Trophoblast cell (in vitro differentiated cells and primary cell): ENCODE measurements at regions not wholly inside any gene's neighbourhood (a gene's known extent, or its start where the extent isn't known, plus 50 kb on each side); places are given as distances from the start of the nearest gene placed in this dataset.

Experiments
- DNase-seq, 2 donors: peaks; one replicate each; pipeline ENCODE4 v3.0.0-alpha.2; 2016
- H2AFZ ChIP-seq: 2 replicates; pipeline ENCODE4 v1.6.1; 2013; ENCODE audit warnings: low read length, moderate library complexity, mild to moderate bottlenecking; ENCODE audit not compliant: insufficient read depth, poor library complexity
- H2AK5ac ChIP-seq: 2 replicates; pipeline ENCODE4 v1.6.1; 2013; ENCODE audit warnings: mild to moderate bottlenecking, low read length
- H2BK120ac ChIP-seq: 2 replicates; pipeline ENCODE4 v1.6.1; 2013; ENCODE audit warnings: low read length, mild to moderate bottlenecking, moderate library complexity; ENCODE audit not compliant: insufficient read depth, poor library complexity
- H2BK12ac ChIP-seq: 2 replicates; pipeline ENCODE4 v1.6.1; 2013; ENCODE audit warnings: mild to moderate bottlenecking, low read length, moderate library complexity
- H2BK5ac ChIP-seq: 2 replicates; pipeline ENCODE4 v1.6.1; 2013; ENCODE audit warnings: low read length, low read depth, moderate library complexity, mild to moderate bottlenecking; ENCODE audit not compliant: poor library complexity
- H3K14ac ChIP-seq: 2 replicates; pipeline ENCODE4 v1.6.1; 2013; ENCODE audit warnings: mild to moderate bottlenecking, low read length
- H3K18ac ChIP-seq: 2 replicates; pipeline ENCODE4 v1.6.1; 2013; ENCODE audit warnings: mild to moderate bottlenecking, low read length
- H3K23ac ChIP-seq: 2 replicates; pipeline ENCODE4 v1.6.1; 2013; ENCODE audit warnings: low read length
- H3K27ac ChIP-seq: 2 replicates; pipeline ENCODE4 v1.5.1; 2013; ENCODE audit warnings: low read depth, mild to moderate bottlenecking, inconsistent platforms, low read length, moderate library complexity
- H3K27me3 ChIP-seq: 2 replicates; pipeline ENCODE4 v1.6.1; 2013; ENCODE audit warnings: inconsistent platforms, mild to moderate bottlenecking, low read length, moderate library complexity; ENCODE audit not compliant: insufficient read depth
- H3K36me3 ChIP-seq, 2 experiments: 1 replicate in 1 of 2; 2 replicates in 1 of 2; pipeline ENCODE4 v1.6.1; 2013; ENCODE audit warnings: low read length in 2 of 2, mild to moderate bottlenecking in 2 of 2, moderate library complexity in 1 of 2; ENCODE audit not compliant: insufficient read depth in 2 of 2, control insufficient read depth in 1 of 2
- H3K4ac ChIP-seq: 2 replicates; pipeline ENCODE4 v1.6.1; 2013; ENCODE audit warnings: low read depth, mild to moderate bottlenecking, low read length, moderate library complexity
- H3K4me1 ChIP-seq, 2 experiments: 1 replicate in 1 of 2; 2 replicates in 1 of 2; pipeline ENCODE4 v1.6.1; 2013; ENCODE audit warnings: low read length in 2 of 2, mild to moderate bottlenecking in 2 of 2, moderate library complexity in 1 of 2; ENCODE audit not compliant: insufficient read depth in 2 of 2, control insufficient read depth in 1 of 2
- H3K4me2 ChIP-seq: 2 replicates; pipeline ENCODE4 v1.6.1; 2013; ENCODE audit warnings: inconsistent platforms, mild to moderate bottlenecking, low read length, moderate library complexity
- H3K4me3 ChIP-seq: 2 replicates; pipeline ENCODE4 v1.5.1; 2013; ENCODE audit warnings: mild to moderate bottlenecking, low read depth, low read length, inconsistent platforms
- H3K79me1 ChIP-seq: one replicate; pipeline ENCODE4 v1.6.1; 2013; ENCODE audit warnings: low read length
- H3K79me2 ChIP-seq: 2 replicates; pipeline ENCODE4 v1.6.1; 2013; ENCODE audit warnings: low read length, mild to moderate bottlenecking; ENCODE audit not compliant: control insufficient read depth, insufficient read depth, poor library complexity
- H3K9ac ChIP-seq: 2 replicates; pipeline ENCODE4 v1.6.1; 2013; ENCODE audit warnings: mild to moderate bottlenecking, low read length
- H3K9me3 ChIP-seq: 2 replicates; pipeline ENCODE4 v1.6.1; 2013; ENCODE audit warnings: low read depth, mild to moderate bottlenecking, control low read depth, inconsistent platforms, low read length; ENCODE audit not compliant: insufficient read depth
- H4K12ac ChIP-seq: 2 replicates; pipeline ENCODE4 v1.6.1; 2013; ENCODE audit warnings: low read depth, mild to moderate bottlenecking, low read length, moderate library complexity
- H4K8ac ChIP-seq: 2 replicates; pipeline ENCODE4 v1.6.1; 2013; ENCODE audit warnings: low read depth, mild to moderate bottlenecking, low read length, moderate library complexity
- H4K91ac ChIP-seq: one replicate; pipeline ENCODE4 v1.6.1; 2013; ENCODE audit warnings: low read depth, mild to moderate bottlenecking, low read length, moderate library complexity
- WGBS: extraction: QIAGEN DNeasy Blood & Tissue Kit; methylation state at CpG from one replicate; pipeline ENCODE4 v1.1.7; 2013; ENCODE audit warnings: missing lambda C conversion rate; ENCODE audit not compliant: insufficient read length, insufficient coverage; ENCODE audit errors: extremely low coverage; 5-methylcytosine and 5-hydroxymethylcytosine counted together

DNA sequence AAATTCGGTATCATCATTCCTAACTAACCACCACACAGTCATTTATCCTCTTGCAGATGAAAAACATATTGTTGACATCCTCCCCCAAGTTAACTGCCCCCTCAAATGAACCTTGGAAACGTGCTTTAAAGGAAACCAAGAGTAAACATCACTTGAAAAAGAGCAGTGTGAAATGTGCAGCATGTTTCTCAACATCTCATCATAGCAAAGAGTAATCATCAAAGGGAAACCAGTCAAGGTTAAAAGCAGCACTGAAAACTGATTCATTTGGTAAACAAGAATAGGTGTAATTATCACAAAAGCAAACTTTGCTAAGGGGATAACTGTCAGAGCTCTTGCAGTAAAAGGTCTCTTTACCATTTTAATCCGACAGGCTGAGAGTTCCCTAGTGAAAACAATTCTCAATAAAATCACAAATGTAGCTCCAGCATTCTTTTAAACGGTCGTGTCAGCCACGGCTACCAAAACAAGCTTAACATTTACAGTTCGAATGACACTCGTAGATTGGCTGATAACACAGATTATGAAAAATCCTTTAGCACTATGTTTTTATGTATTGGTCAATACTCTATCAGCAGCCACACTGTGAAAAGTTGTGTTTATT, 461.0 kb downstream of the GBE1 start:
- H4K91ac ChIP-seq, result no peak overlapping the region
- no peak overlapping the region for H3K4me2 ChIP-seq
- no peak overlapping the region for H2AK5ac ChIP-seq
- H3K23ac ChIP-seq, result no peak overlapping the region
- no peaks in the 10 kb centered on the region for H3K9me3 ChIP-seq
- no peaks in the 10 kb centered on the region for H3K79me2 ChIP-seq
- no peak overlapping the region for H4K8ac ChIP-seq
- H2AFZ ChIP-seq, result no peak overlapping the region
- peak overlapping the region; percentile 9 for H3K27ac ChIP-seq
- no peak overlapping the region for H3K4me3 ChIP-seq
- no peak overlapping the region for H2BK12ac ChIP-seq
- no peak for DNase-seq
- peaks cover 4 to 10% of the 10 kb centered on the region in 2 experiments for H3K4me1 ChIP-seq
- no CpG with 5 or more reads among the region's 8 CpGs for WGBS
- no peak overlapping the region for H4K12ac ChIP-seq
- H2BK5ac ChIP-seq, result no peak overlapping the region
- H3K14ac ChIP-seq, result no peak overlapping the region
- H3K79me1 ChIP-seq, result peaks cover 5% of the 10 kb centered on the region
- no peak overlapping the region for H3K4ac ChIP-seq
- H3K36me3 ChIP-seq, result no peaks in the 10 kb centered on the region
- H2BK120ac ChIP-seq, result no peak overlapping the region
- H3K27me3 ChIP-seq, result no peaks in the 10 kb centered on the region
- H3K9ac ChIP-seq, result no peak overlapping the region
- no peak overlapping the region for H3K18ac ChIP-seq

DNA sequence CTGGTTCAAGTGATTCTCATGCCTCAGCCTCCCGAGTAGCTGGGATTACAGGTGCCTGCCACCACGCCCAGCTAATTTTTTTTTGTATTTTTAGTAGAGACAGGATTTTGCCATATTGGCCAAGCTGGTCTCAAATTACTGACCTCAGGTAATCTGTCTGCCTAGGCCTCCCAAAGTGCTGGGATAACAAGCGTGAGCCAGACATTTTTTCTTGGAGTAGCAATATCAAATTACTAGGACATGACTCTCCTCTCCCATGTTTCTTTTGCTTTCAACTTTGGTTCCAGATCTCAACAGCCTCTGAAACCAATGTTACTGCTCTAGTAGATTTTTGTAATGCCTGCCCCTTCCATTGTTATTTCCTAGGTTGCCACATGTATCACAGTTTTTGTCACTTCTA, 462.0 kb downstream of the GBE1 start:
- H3K4me3 ChIP-seq, result no peak overlapping the region
- H4K91ac ChIP-seq, result no peak overlapping the region
- peak; percentile 55 to 71 for DNase-seq
- peaks cover 4 to 10% of the 10 kb centered on the region in 2 experiments for H3K4me1 ChIP-seq
- no peak overlapping the region for H3K4ac ChIP-seq
- peaks cover 5% of the 10 kb centered on the region for H3K79me1 ChIP-seq
- no peak overlapping the region for H2AFZ ChIP-seq
- no peaks in the 10 kb centered on the region for H3K36me3 ChIP-seq
- no peak overlapping the region for H2BK120ac ChIP-seq
- no peak overlapping the region for H3K23ac ChIP-seq
- H3K18ac ChIP-seq, result no peak overlapping the region
- H3K27ac ChIP-seq, result peak overlapping the region; percentile 12
- H2BK12ac ChIP-seq, result no peak overlapping the region
- no peak overlapping the region for H4K12ac ChIP-seq
- no peak overlapping the region for H3K9ac ChIP-seq
- H2BK5ac ChIP-seq, result no peak overlapping the region
- H3K14ac ChIP-seq, result no peak overlapping the region
- no peaks in the 10 kb centered on the region for H3K9me3 ChIP-seq
- no peak overlapping the region for H4K8ac ChIP-seq
- H2AK5ac ChIP-seq, result no peak overlapping the region
- no peaks in the 10 kb centered on the region for H3K27me3 ChIP-seq
- no peaks in the 10 kb centered on the region for H3K79me2 ChIP-seq
- no peak overlapping the region for H3K4me2 ChIP-seq
- WGBS, result no CpG with 5 or more reads among the region's 3 CpGs

DNA sequence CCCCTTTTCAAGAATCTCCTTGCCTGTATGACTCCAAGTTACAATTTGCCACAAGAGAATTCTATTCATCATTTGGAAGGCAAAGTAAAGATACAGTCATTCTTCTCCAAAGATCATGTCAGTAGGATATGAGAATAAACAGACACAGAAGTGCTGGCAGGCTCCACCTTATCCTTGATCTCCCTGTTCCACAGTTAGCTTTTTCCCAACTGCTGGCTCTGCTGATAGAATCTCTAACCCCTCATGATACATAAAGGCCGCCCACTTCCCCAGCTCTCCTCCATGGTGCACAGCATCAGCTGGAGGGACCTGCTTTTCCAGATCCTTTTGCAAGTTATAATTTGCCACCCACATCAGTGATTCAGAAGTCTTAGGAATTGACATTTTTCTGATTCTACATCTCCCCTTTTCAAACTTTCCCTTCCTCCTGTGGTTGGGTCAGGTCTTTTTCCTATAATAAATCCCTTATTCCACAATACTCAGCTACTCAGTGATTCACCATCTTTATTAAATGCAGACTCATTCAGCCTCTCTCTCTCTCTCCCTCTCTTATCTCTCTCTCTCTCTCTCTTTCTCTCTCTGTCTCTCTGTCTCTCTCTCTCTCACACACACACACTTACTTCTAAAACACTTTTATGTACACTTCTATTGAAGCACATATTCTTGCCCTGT, 465.4 kb downstream of the GBE1 start:
- H2BK5ac ChIP-seq, result no peak overlapping the region
- no peak overlapping the region for H3K4ac ChIP-seq
- no peaks in the 10 kb centered on the region for H3K27me3 ChIP-seq
- peak; percentile 96 to 98 for DNase-seq
- H3K9me3 ChIP-seq, result no peaks in the 10 kb centered on the region
- H4K91ac ChIP-seq, result no peak overlapping the region
- H2AFZ ChIP-seq, result no peak overlapping the region
- H3K79me2 ChIP-seq, result no peaks in the 10 kb centered on the region
- H3K4me2 ChIP-seq, result no peak overlapping the region
- no peak overlapping the region for H2BK12ac ChIP-seq
- H3K14ac ChIP-seq, result no peak overlapping the region
- H3K23ac ChIP-seq, result no peak overlapping the region
- H3K27ac ChIP-seq, result peak overlapping the region; percentile 90
- no peak overlapping the region for H3K4me3 ChIP-seq
- no peak overlapping the region for H2BK120ac ChIP-seq
- H3K36me3 ChIP-seq, result no peaks in the 10 kb centered on the region
- no CpG with 5 or more reads among the region's 1 CpG for WGBS
- no peak overlapping the region for H4K8ac ChIP-seq
- no peak overlapping the region for H3K18ac ChIP-seq
- H3K4me1 ChIP-seq, result peaks cover 4 to 10% of the 10 kb centered on the region in 2 experiments
- H3K79me1 ChIP-seq, result peaks cover 8% of the 10 kb centered on the region
- H2AK5ac ChIP-seq, result no peak overlapping the region
- no peak overlapping the region for H3K9ac ChIP-seq
- H4K12ac ChIP-seq, result no peak overlapping the region

DNA sequence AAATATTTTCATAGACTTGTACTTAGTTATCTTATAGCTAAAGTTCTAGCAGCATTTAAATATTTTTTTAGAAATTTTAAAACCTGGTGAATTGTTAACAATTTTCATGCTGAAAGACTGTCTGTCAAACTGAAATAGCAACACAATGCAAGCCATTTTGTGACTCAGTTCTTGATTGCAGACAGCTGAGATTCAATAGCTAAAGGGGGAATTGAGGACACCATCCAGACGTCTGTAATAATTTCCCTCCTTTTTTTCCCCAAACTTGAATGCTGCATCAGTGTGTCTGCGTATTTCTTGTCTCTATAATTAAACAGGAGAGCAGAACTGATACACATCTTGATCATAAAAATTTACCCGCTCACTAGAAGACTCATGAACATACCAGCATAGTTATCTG, 468.3 kb downstream of the GBE1 start:
- Histone ChIP-seq H3K4me1 (peaks cover 2 to 3% of the 10 kb centered on the region in 2 experiments), H2BK5ac (no peak overlapping the region), H2AK5ac (no peak overlapping the region), H3K14ac (no peak overlapping the region), H2BK120ac (no peak overlapping the region), H3K27ac (no peak overlapping the region), H3K4me2 (no peak overlapping the region), H4K91ac (no peak overlapping the region), H3K79me2 (no peaks in the 10 kb centered on the region), H3K9me3 (no peaks in the 10 kb centered on the region), H2BK12ac (no peak overlapping the region), H3K9ac (no peak overlapping the region), H3K36me3 (no peaks in the 10 kb centered on the region), H2AFZ (no peak overlapping the region), H3K18ac (no peak overlapping the region), H3K23ac (no peak overlapping the region), H4K12ac (no peak overlapping the region), H3K4me3 (no peak overlapping the region), H4K8ac (no peak overlapping the region), H3K4ac (no peak overlapping the region), H3K27me3 (no peaks in the 10 kb centered on the region), H3K79me1 (peaks cover 8% of the 10 kb centered on the region)
- DNase-seq, result no peak
- no CpG with 5 or more reads among the region's 3 CpGs for WGBS
